ENCODE measurements at regions not wholly inside any gene's neighbourhood (a gene's known extent, or its start where the extent isn't known, plus 50 kb on each side); places are given as distances from the start of the nearest gene placed in this dataset.

- no peak for TF ChIP-seq CTCF (IDR thresholded peaks at IDR 0.05)
- no peak for DNase-seq
- Histone ChIP-seq H3K27ac (no peak overlapping the region), H3K4me3 (no peak overlapping the region), H3K27me3 (no peaks in the 10 kb centered on the region), H3K9me3 (no peaks in the 10 kb centered on the region), H3K4me1 (no peaks in the 10 kb centered on the region), H3K36me3 (no peaks in the 10 kb centered on the region)
- intact Hi-C loops (cut with DNase I; ENCODE audit: low total_unique reads): no loop called here
These were observed 67.9 kb upstream of the TENT5A start for GRCh38 chr6:81820422-81820821.

- no peaks in the 10 kb centered on the region for H3K9me3 ChIP-seq
- DNase-seq: no peak
- no peaks in the 10 kb centered on the region for H3K36me3 ChIP-seq
- no peak for TF ChIP-seq CTCF (IDR thresholded peaks at IDR 0.05)
- no peaks in the 10 kb centered on the region for H3K27me3 ChIP-seq
- no peak overlapping the region for H3K4me3 ChIP-seq
- peaks cover 0 to 4% (median under 1%) of the 10 kb centered on the region in 4 donors for H3K4me1 ChIP-seq
- intact Hi-C loops (cut with DNase I; ENCODE audit: low total_unique reads): no loop called here
- no peak overlapping the region for H3K27ac ChIP-seq
These were observed 67.3 kb upstream of the TENT5A start for GRCh38 chr6:81819767-81820166.

GRCh38 chr6:81818901-81819361, 66.5 kb upstream of the TENT5A start:
- no peaks in the 10 kb centered on the region for H3K36me3 ChIP-seq
- intact Hi-C loops (cut with DNase I; ENCODE audit: low total_unique reads): no loop called here

GRCh38 chr6:81816380-81816779, 63.9 kb upstream of the TENT5A start:
- no peak overlapping the region for H3K27ac ChIP-seq
- TF ChIP-seq CTCF (IDR thresholded peaks at IDR 0.05): no peak
- peaks cover 0 to 11% (median 1%) of the 10 kb centered on the region in 4 donors for H3K4me1 ChIP-seq
- no peaks in the 10 kb centered on the region for H3K9me3 ChIP-seq
- no peaks in the 10 kb centered on the region for H3K36me3 ChIP-seq
- intact Hi-C loops (cut with DNase I; ENCODE audit: low total_unique reads): no loop called here
- H3K27me3 ChIP-seq: no peaks in the 10 kb centered on the region
- no peak for DNase-seq
- H3K4me3 ChIP-seq: no peak overlapping the region

More at GRCh38 chr6:81818901-81819361, 66.5 kb upstream of the TENT5A start:
- no peak overlapping the region for H3K27ac ChIP-seq
- no peak for TF ChIP-seq CTCF (IDR thresholded peaks at IDR 0.05)
- peaks cover 0 to 11% (median 1%) of the 10 kb centered on the region in 4 donors for H3K4me1 ChIP-seq
- DNase-seq: no peak
- H3K27me3 ChIP-seq: no peaks in the 10 kb centered on the region
- no peak overlapping the region for H3K4me3 ChIP-seq
- no peaks in the 10 kb centered on the region for H3K9me3 ChIP-seq

GRCh38 chr6:81814370-81815076, 62.0 kb upstream of the TENT5A start:
- Histone ChIP-seq H3K36me3 (no peaks in the 10 kb centered on the region), H3K9me3 (no peaks in the 10 kb centered on the region), H3K27me3 (no peaks in the 10 kb centered on the region), H3K4me3 (no peak overlapping the region), H3K4me1 (peaks cover 0 to 18% (median 3%) of the 10 kb centered on the region in 4 donors), H3K27ac (no peak overlapping the region)
- no peak for DNase-seq
- no peak for TF ChIP-seq CTCF (IDR thresholded peaks at IDR 0.05)
- intact Hi-C loops (cut with DNase I; ENCODE audit: low total_unique reads): no loop called here

Measured in tibial artery (tissue), 4 donors.